ENCODE measurements at regions not wholly inside any gene's neighbourhood (a gene's known extent, or its start where the extent isn't known, plus 50 kb on each side); places are given as distances from the start of the nearest gene placed in this dataset.

DNA sequence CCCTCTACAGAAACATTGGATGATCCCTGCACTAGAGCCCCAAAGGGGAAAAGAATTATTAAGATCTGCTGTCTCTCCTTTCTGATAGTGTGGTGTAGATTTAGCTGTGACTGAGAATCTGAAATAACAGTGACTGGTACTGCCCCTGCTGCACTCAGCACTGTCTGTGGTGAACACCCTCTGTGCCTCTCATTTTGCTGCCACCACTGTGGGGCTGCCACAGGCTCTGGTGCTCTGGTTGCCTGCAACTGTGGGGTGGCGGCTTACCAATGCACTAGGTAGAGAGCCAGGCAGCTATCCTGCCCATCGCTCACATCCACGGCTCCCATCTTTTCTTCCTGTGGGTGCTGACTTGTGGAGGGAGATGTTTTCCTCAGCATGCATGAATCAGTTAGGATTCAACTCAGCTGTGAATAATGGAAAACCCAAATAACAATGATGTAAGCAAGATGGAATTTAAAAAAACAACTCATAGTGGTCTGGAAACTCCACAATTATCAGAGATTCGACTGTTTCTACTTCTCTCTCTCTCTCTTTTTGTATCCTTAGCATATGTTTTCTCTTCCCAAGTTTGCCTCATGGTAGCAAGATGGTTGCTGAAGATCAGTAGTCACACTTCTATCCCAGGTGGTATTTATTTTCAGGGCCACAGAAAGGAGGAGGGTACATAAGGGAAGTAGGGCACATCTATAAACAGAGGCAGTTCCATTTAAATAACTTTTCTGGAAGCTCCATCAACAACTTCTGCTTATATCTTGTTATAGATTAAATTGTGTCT, 99.8 kb upstream of the DAP start:
- H3K36me3 ChIP-seq (ENCODE audit: insufficient read depth, low read length) = no peaks in the 10 kb centered on the region
- no peak overlapping the region for H3K27ac ChIP-seq (ENCODE audit: low read depth, low read length)
- H3K4me1 ChIP-seq (ENCODE audit: control insufficient read depth, insufficient read depth, low read length, unreplicated experiment) = no peaks in the 10 kb centered on the region
- peaks cover 38% of the 10 kb centered on the region; the same call in 1 of the 2 replicates for H3K27me3 ChIP-seq (ENCODE audit: insufficient read depth, low read length)
- no peak overlapping the region for H2AFZ ChIP-seq (ENCODE audit: low read length, unreplicated experiment)
- H3K79me2 ChIP-seq (ENCODE audit: control insufficient read depth, insufficient read depth, low read length, unreplicated experiment) = no peaks in the 10 kb centered on the region
- no peak overlapping the region for H3K4me3 ChIP-seq (ENCODE audit: low read depth, low read length)

DNA sequence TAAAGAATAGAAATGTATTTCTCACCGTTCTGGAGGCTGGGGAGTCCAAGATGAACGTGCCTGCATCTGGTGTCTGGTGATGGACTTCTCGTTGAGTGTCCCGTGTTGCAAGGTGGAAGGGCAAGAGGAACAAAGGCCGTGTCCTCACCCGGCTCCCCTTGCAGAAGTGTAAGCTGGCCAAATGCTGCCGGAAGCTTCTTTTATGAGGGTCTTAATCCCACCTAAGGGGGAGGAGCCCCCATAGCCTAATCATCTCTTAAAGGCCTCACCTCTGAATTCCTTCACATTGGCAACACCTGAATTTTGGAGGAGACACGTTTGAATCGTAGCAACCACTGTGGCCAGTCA, 99.1 kb upstream of the DAP start:
- H2AFZ ChIP-seq (ENCODE audit: low read length, unreplicated experiment) = no peak overlapping the region
- H3K27ac ChIP-seq (ENCODE audit: low read depth, low read length) = no peak overlapping the region
- no peaks in the 10 kb centered on the region for H3K4me1 ChIP-seq (ENCODE audit: control insufficient read depth, insufficient read depth, low read length, unreplicated experiment)
- no peak overlapping the region for H3K4me3 ChIP-seq (ENCODE audit: low read depth, low read length)
- H3K27me3 ChIP-seq (ENCODE audit: insufficient read depth, low read length) = peaks cover 36% of the 10 kb centered on the region; the same call in 1 of the 2 replicates
- no peaks in the 10 kb centered on the region for H3K79me2 ChIP-seq (ENCODE audit: control insufficient read depth, insufficient read depth, low read length, unreplicated experiment)
- H3K36me3 ChIP-seq (ENCODE audit: insufficient read depth, low read length) = no peaks in the 10 kb centered on the region

DNA sequence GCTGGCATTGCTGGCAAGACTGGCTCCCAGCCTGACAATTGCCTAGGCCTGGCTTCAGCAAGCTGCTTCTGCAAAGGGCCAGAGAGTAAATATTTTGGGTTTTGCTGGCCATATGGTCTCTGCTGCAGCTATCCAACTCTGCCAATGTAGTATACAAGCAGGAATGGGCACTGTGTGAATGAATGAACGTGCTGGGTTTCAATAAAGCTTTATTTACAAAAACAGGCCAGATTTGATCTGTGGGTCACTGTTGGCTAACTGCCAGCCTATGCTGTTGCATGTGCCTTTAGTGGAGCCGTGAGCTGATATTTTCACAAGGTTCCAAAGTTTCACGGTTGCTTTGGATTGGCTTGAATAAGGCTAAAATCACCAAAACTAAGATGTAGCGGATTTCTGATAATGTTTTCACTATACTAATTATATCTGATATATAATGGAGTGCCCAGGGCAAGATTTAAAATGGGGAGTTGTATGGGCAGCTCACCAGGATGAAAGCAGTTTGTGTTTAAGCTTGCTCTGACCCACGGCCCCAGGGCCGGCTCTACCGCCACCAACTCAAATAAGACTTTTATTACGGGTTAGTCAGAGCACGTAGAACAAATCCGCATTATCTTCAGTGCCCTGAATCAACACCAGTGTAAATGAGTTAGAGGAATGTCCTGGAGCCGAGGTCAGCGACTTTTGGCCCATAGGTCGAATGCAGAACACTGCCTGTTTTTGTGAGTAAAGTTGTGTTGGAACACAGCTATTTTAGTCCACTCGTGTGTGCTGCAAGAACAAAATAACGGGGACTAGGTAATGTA, 98.6 kb upstream of the DAP start:
- Histone ChIP-seq H3K36me3 (ENCODE audit: insufficient read depth, low read length) (no peaks in the 10 kb centered on the region), H3K27me3 (ENCODE audit: insufficient read depth, low read length) (peaks cover 31% of the 10 kb centered on the region; the same call in 1 of the 2 replicates), H3K79me2 (ENCODE audit: control insufficient read depth, insufficient read depth, low read length, unreplicated experiment) (no peaks in the 10 kb centered on the region), H3K27ac (ENCODE audit: low read depth, low read length) (no peak overlapping the region), H3K4me1 (ENCODE audit: control insufficient read depth, insufficient read depth, low read length, unreplicated experiment) (no peaks in the 10 kb centered on the region), H3K4me3 (ENCODE audit: low read depth, low read length) (no peak overlapping the region), H2AFZ (ENCODE audit: low read length, unreplicated experiment) (no peak overlapping the region)

- H2AFZ ChIP-seq (ENCODE audit: low read length, unreplicated experiment) = no peak overlapping the region
- no peak overlapping the region for H3K4me3 ChIP-seq (ENCODE audit: low read depth, low read length)
- no peak overlapping the region for H3K27ac ChIP-seq (ENCODE audit: low read depth, low read length)
- peaks cover 31% of the 10 kb centered on the region; the same call in 1 of the 2 replicates for H3K27me3 ChIP-seq (ENCODE audit: insufficient read depth, low read length)
- H3K36me3 ChIP-seq (ENCODE audit: insufficient read depth, low read length) = no peaks in the 10 kb centered on the region
- H3K4me1 ChIP-seq (ENCODE audit: control insufficient read depth, insufficient read depth, low read length, unreplicated experiment) = no peaks in the 10 kb centered on the region
- H3K79me2 ChIP-seq (ENCODE audit: control insufficient read depth, insufficient read depth, low read length, unreplicated experiment) = no peaks in the 10 kb centered on the region
Observed at GRCh38 chr5:10858945-10859344, 97.9 kb upstream of the DAP start.

DNA sequence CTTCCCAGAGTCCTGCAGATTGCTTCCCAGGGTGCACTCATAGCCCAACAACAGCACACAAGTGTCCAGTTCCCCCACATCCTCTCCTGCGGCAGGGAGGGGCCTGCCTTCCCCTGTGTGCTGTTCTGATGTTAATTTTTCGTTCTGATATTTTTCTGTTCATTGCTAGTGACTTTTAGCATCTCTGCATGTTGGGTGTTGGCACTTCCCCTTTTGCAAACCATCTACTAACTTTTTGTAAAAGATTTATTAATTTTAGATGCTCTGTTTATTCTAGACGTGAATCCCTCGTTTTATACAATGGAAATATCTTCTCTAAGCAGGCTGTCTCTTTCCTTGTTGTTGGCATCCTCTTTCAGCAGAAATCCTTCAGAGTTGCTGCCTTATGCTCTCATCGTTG, 97.3 kb upstream of the DAP start:
- Histone ChIP-seq H3K79me2 (ENCODE audit: control insufficient read depth, insufficient read depth, low read length, unreplicated experiment) (no peaks in the 10 kb centered on the region), H3K4me1 (ENCODE audit: control insufficient read depth, insufficient read depth, low read length, unreplicated experiment) (no peaks in the 10 kb centered on the region), H2AFZ (ENCODE audit: low read length, unreplicated experiment) (no peak overlapping the region), H3K4me3 (ENCODE audit: low read depth, low read length) (no peak overlapping the region), H3K27me3 (ENCODE audit: insufficient read depth, low read length) (peaks cover 31% of the 10 kb centered on the region; the same call in 1 of the 2 replicates), H3K27ac (ENCODE audit: low read depth, low read length) (no peak overlapping the region), H3K36me3 (ENCODE audit: insufficient read depth, low read length) (no peaks in the 10 kb centered on the region)

GRCh38 chr5:10857338-10857733, 96.3 kb upstream of the DAP start:
- no peak overlapping the region for H3K27ac ChIP-seq (ENCODE audit: low read depth, low read length)
- H3K79me2 ChIP-seq (ENCODE audit: control insufficient read depth, insufficient read depth, low read length, unreplicated experiment) = no peaks in the 10 kb centered on the region
- no peak overlapping the region for H2AFZ ChIP-seq (ENCODE audit: low read length, unreplicated experiment)
- H3K27me3 ChIP-seq (ENCODE audit: insufficient read depth, low read length) = peaks cover 29% of the 10 kb centered on the region; the same call in 1 of the 2 replicates
- no peaks in the 10 kb centered on the region for H3K4me1 ChIP-seq (ENCODE audit: control insufficient read depth, insufficient read depth, low read length, unreplicated experiment)
- no peak overlapping the region for H3K4me3 ChIP-seq (ENCODE audit: low read depth, low read length)
- H3K36me3 ChIP-seq (ENCODE audit: insufficient read depth, low read length) = no peaks in the 10 kb centered on the region

DNA sequence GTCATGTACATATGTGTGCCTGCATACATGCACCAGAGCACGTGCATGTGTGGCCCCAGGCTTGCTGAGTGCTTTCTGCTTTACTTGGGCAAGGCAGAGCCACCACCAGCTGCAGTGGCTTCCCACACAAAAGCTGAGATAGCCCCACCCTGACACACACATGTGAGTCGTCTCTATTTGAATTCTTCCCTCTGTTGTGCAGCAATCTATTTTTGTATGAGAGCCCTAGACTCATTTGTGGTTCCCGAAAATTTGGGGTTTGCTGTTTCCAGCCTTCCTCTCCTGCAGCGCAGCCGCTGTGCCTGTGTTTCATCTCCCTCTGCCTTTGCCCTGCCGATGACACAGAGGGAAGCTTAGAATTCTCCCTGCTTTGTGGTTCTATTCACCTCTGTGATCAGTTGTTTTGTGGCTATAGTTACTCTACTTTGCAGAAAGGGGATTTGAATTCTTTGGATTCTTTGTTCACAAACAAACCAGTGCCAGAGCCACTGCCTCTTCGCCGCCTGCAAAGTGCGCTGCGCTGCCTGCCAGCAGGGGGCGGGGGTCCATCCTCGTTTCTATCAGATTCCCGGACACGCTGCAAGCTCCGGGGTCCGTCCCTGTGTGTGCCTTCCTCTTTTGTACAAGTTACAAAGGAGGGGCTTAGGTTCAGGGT, 95.8 kb upstream of the DAP start:
- Histone ChIP-seq H3K27ac (ENCODE audit: low read depth, low read length) (no peak overlapping the region), H3K4me3 (ENCODE audit: low read depth, low read length) (no peak overlapping the region)

GRCh38 chr5:10856071-10856470, 95.0 kb upstream of the DAP start:
- Histone ChIP-seq H3K4me1 (ENCODE audit: control insufficient read depth, insufficient read depth, low read length, unreplicated experiment) (no peaks in the 10 kb centered on the region), H3K4me3 (ENCODE audit: low read depth, low read length) (no peak overlapping the region), H3K79me2 (ENCODE audit: control insufficient read depth, insufficient read depth, low read length, unreplicated experiment) (no peaks in the 10 kb centered on the region), H3K27me3 (ENCODE audit: insufficient read depth, low read length) (peaks cover 28% of the 10 kb centered on the region; the same call in 1 of the 2 replicates), H3K27ac (ENCODE audit: low read depth, low read length) (no peak overlapping the region), H2AFZ (ENCODE audit: low read length, unreplicated experiment) (no peak overlapping the region), H3K36me3 (ENCODE audit: insufficient read depth, low read length) (no peaks in the 10 kb centered on the region)

More for the DNA sequence above, 95.8 kb upstream of the DAP start:
- Histone ChIP-seq H3K4me1 (ENCODE audit: control insufficient read depth, insufficient read depth, low read length, unreplicated experiment) (no peaks in the 10 kb centered on the region), H2AFZ (ENCODE audit: low read length, unreplicated experiment) (no peak overlapping the region), H3K79me2 (ENCODE audit: control insufficient read depth, insufficient read depth, low read length, unreplicated experiment) (no peaks in the 10 kb centered on the region), H3K27me3 (ENCODE audit: insufficient read depth, low read length) (peaks cover 29% of the 10 kb centered on the region; the same call in 1 of the 2 replicates), H3K36me3 (ENCODE audit: insufficient read depth, low read length) (no peaks in the 10 kb centered on the region)

GRCh38 chr5:10854506-10855277, 93.7 kb upstream of the DAP start:
- no peak overlapping the region for H2AFZ ChIP-seq (ENCODE audit: low read length, unreplicated experiment)
- H3K36me3 ChIP-seq (ENCODE audit: insufficient read depth, low read length) = no peaks in the 10 kb centered on the region
- H3K27me3 ChIP-seq (ENCODE audit: insufficient read depth, low read length) = peaks cover 35% of the 10 kb centered on the region; the same call in 1 of the 2 replicates
- H3K4me3 ChIP-seq (ENCODE audit: low read depth, low read length) = no peak overlapping the region
- no peaks in the 10 kb centered on the region for H3K79me2 ChIP-seq (ENCODE audit: control insufficient read depth, insufficient read depth, low read length, unreplicated experiment)
- no peak overlapping the region for H3K27ac ChIP-seq (ENCODE audit: low read depth, low read length)
- H3K4me1 ChIP-seq (ENCODE audit: control insufficient read depth, insufficient read depth, low read length, unreplicated experiment) = no peaks in the 10 kb centered on the region

DNA sequence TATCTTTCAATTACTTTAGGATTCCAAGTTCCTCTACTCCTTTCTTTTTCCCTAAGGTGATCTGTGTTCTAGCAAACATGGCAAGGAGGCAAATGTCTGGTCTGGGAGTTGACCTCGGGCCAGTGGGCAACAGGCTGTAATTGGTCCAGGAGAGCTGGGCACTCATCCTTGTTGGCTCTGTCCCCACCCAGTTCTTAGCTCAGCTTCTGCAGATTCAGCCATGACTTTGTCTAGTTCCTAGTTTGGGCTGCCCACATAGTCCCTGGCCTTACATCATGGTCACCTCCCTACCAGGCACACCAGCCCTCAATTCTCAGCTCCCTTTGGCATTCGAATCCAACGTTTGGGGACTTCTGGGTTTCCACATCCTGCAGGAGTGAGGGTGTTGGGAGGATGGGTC, 92.1 kb upstream of the DAP start:
- Histone ChIP-seq H3K4me1 (ENCODE audit: control insufficient read depth, insufficient read depth, low read length, unreplicated experiment) (no peaks in the 10 kb centered on the region), H3K36me3 (ENCODE audit: insufficient read depth, low read length) (no peaks in the 10 kb centered on the region)

More for the DNA sequence above, 92.1 kb upstream of the DAP start:
- H3K27me3 ChIP-seq (ENCODE audit: insufficient read depth, low read length) = peaks cover 25% of the 10 kb centered on the region; the same call in 1 of the 2 replicates
- H2AFZ ChIP-seq (ENCODE audit: low read length, unreplicated experiment) = no peak overlapping the region
- no peak overlapping the region for H3K27ac ChIP-seq (ENCODE audit: low read depth, low read length)
- no peaks in the 10 kb centered on the region for H3K79me2 ChIP-seq (ENCODE audit: control insufficient read depth, insufficient read depth, low read length, unreplicated experiment)
- no peak overlapping the region for H3K4me3 ChIP-seq (ENCODE audit: low read depth, low read length)

All from ACC112 (cell line).